ENCODE measurements at regions not wholly inside any gene's neighbourhood (a gene's known extent, or its start where the extent isn't known, plus 50 kb on each side); places are given as distances from the start of the nearest gene placed in this dataset.

GRCh38 chr13:50435011-50435410 is 408.5 kb downstream of the DLEU7 start:
- H3K4me3 ChIP-seq (ENCODE audit: insufficient read depth, low read depth, low read length) = no peak overlapping the region
- BruUV-seq (replicated peaks) = no TSS peak
- no peaks in the 10 kb centered on the region for H3K79me1 ChIP-seq (ENCODE audit: low read depth in 1 of 2, low read length in 2 of 2)
- no peak overlapping the region for H2BK5ac ChIP-seq (ENCODE audit: low read depth, low read length, poor library complexity, severe bottlenecking)
- H3K56ac ChIP-seq (ENCODE audit: extremely low read depth, insufficient read depth, low read length) = no peak overlapping the region
- no peak overlapping the region for H4K8ac ChIP-seq (ENCODE audit: low read depth in 2 of 2, low read length in 2 of 2)
- no peak overlapping the region for H2AK5ac ChIP-seq (ENCODE audit: low read depth, low read length)
- no peak overlapping the region for H3K23ac ChIP-seq (ENCODE audit: low read depth, low read length)
- H2BK20ac ChIP-seq (ENCODE audit: low read depth, low read length) = no peak overlapping the region
- H2AK9ac ChIP-seq (replicated peaks; ENCODE audit: low read depth, low read length, poor library complexity) = no peak overlapping the region
- H3K18ac ChIP-seq (ENCODE audit: low read depth, low read length) = no peak overlapping the region
- H2AFZ ChIP-seq (replicated peaks; ENCODE audit: low read length, poor library complexity) = no peak overlapping the region
- no peak overlapping the region for H3K4me2 ChIP-seq (ENCODE audit: low read depth, low read length)
- H3K4ac ChIP-seq (ENCODE audit: low read depth, low read length) = no peak overlapping the region
- H3K9me3 ChIP-seq (ENCODE audit: control insufficient read depth, insufficient read depth, low read length) = 0 out of 2 replicates have a peak, but pooled peaks cover 3% of the 10 kb centered on the region
- H4K5ac ChIP-seq (ENCODE audit: low read depth, low read length) = no peak overlapping the region
- peaks cover 3% of the 10 kb centered on the region; the same call in 1 of the 2 replicates for H3K9me1 ChIP-seq (ENCODE audit: insufficient read depth, low read length)
- peaks cover 5% of the 10 kb centered on the region for H3K4me1 ChIP-seq (ENCODE audit: control insufficient read depth, insufficient read depth, low read length)
- H3K36me3 ChIP-seq (ENCODE audit: control insufficient read depth, insufficient read depth, low read length) = no peaks in the 10 kb centered on the region
- H2BK15ac ChIP-seq (ENCODE audit: low read depth, low read length) = no peak overlapping the region
- H3K9ac ChIP-seq (ENCODE audit: low read depth, low read length) = no peak overlapping the region
- TF ChIP-seq RAD21 (IDR thresholded peaks at IDR 0.05; ENCODE audit: low read length) (no peak), BHLHE40 (IDR thresholded peaks at IDR 0.05; ENCODE audit: low read depth, low read length) (no peak), MAZ (IDR thresholded peaks at IDR 0.05; ENCODE audit: borderline replicate concordance, low read depth, low read length) (no peak)
- no peaks in the 10 kb centered on the region for H4K20me1 ChIP-seq (ENCODE audit: insufficient read depth, low read length)
- H4K91ac ChIP-seq (ENCODE audit: insufficient read depth, low read depth, low read length) = no peak overlapping the region; the same call in 1 of the 2 replicates
- H2BK120ac ChIP-seq (ENCODE audit: low read depth, low read length) = no peak overlapping the region
- no peak for DNase-seq
- no peak for ATAC-seq (ENCODE audit: low read depth)
- H3K27ac ChIP-seq (ENCODE audit: insufficient read depth, low read length) = no peak overlapping the region
- ChIA-PET POLR2A (ENCODE audit: unreplicated experiment) (no interaction called here), CTCF (no interaction called here)
- dilution Hi-C loops (cut with HindIII; ENCODE audit: low sequenced_read_pairs, unreplicated experiment) (no loop called here), in situ Hi-C loops (cut with MboI; ENCODE audit: low sequenced_read_pairs) (no loop called here), intact Hi-C loops (cut with micrococcal nuclease) (loop anchor here (5.0 to 10.0 kb wide), 2 partner anchors 82 to 370 kb away; no protein-coding TSS in a partner anchor)
- WGBS, 2 experiments (ENCODE audit: extremely low coverage in 2 of 2, insufficient read length in 1 of 2) = no CpG with 5 or more reads among the region's 2 CpGs
- H3K14ac ChIP-seq (replicated peaks; ENCODE audit: low read depth, low read length) = no peak overlapping the region
- H3K27me3 ChIP-seq (ENCODE audit: control insufficient read depth, insufficient read depth, low read length) = no peaks in the 10 kb centered on the region
